Activated CD4-positive, alpha-beta T cell treated with anti-CD3 and anti-CD28 coated beads for 36 hours (primary cell): ENCODE measurements at regions not wholly inside any gene's neighbourhood (a gene's known extent, or its start where the extent isn't known, plus 50 kb on each side); places are given as distances from the start of the nearest gene placed in this dataset.
A peak's percentile ranks its signal among the peaks of the same experiment; 100 is the strongest.

ENCODE experiments used
- ATAC-seq: fragments of 200-7000 bp; cut with Tn5 transposase; one replicate; pipeline ENCODE4 v1.10.0; 2021; ENCODE audit warnings: mild to moderate bottlenecking, moderate library complexity
- CTCF ChIA-PET: fragments of 350-600 bp; sonication (Branson Sonifier 250); formaldehyde crosslinking; loops from one replicate; lab custom pipeline; 2021; ENCODE audit warnings: antibody characterized with exemption; lab: Charles Lee
- POLR2A ChIA-PET: fragments of 350-600 bp; sonication (Branson Sonifier 250); formaldehyde crosslinking; loops from one replicate; lab custom pipeline; 2021; ENCODE audit warnings: antibody characterized with exemption, inconsistent platforms; lab: Charles Lee
- DNase-seq: peaks from one replicate; pipeline ENCODE4 v3.0.0-alpha.2; 2020
- H3K27ac Mint-ChIP-seq: one replicate; pipeline ENCODE4 v1.8.0; 2021; ENCODE audit warnings: mixed read lengths
- H3K27me3 Mint-ChIP-seq: one replicate; pipeline ENCODE4 v1.8.0; 2021; ENCODE audit warnings: mixed read lengths
- H3K36me3 Mint-ChIP-seq: one replicate; pipeline ENCODE4 v1.8.0; 2021; ENCODE audit warnings: low read depth, mixed read lengths
- H3K4me1 Mint-ChIP-seq: one replicate; pipeline ENCODE4 v1.8.0; 2021; ENCODE audit warnings: mixed read lengths
- H3K4me3 Mint-ChIP-seq: one replicate; pipeline ENCODE4 v1.8.0; 2021; ENCODE audit warnings: mild to moderate bottlenecking, moderate library complexity, mixed read lengths
- H3K9me3 Mint-ChIP-seq: one replicate; pipeline ENCODE4 v1.8.0; 2021; ENCODE audit warnings: low read depth, mixed read lengths
- intact Hi-C, 2 experiments: fragments of 100-400 bp; cut with DNase I in 1 of 2; cut with micrococcal nuclease in 1 of 2; formaldehyde crosslinking; loops; one replicate each; pipeline versions ENCODE4 v1.14.2 to v1.15.1; 2022 to 2024; cut with DNase I, micrococcal nuclease

DNA sequence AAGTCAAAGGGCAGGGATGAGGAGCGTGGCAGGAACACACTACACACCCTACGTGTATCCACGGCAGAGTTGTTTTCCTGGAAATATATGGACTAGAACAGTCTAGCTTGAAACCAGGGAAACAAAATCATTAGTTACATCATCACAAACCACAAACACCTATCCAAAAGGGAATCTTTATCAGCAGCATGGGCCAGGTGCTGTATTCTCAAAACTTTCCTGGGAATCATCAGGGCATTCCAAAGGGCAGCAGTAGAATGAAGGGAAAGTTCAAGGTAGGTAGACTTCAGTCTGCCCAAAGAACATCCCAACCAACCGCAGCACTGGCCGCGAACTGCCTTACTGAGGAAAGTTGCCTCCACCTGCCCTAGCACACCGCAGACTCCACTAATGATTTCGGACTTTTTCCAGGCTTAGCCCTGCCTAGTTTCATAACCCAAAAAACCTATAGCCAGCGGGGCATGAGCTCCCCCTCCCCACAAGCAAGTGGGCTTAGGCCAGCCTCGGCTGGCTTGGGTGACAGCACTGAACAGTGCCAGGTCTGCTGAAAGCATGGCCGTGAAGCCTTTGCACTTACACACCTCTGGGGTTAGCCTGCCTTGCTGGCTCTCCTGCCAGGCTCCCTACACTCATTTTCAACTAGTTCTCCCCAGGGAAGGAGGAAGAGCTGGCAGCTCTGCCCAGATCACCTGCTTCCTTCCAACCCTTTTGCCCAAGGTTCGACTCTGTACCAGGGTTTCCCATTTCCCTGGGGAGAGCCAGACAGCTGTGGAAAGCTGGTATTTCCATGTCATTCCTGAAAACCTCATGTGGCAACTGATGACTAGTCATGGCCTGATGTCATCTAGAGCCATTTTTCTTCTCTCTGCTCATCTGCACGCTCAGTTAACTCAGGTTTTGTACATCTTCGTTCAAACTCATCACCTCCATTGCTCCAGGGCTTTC lies 77.3 kb upstream of the UBAC2 start:
- H3K9me3 Mint-ChIP-seq: peaks cover 10% of the 10 kb centered on the region
- H3K27me3 Mint-ChIP-seq: no peaks in the 10 kb centered on the region
- H3K36me3 Mint-ChIP-seq: peaks cover 11% of the 10 kb centered on the region
- peaks cover 52% of the 10 kb centered on the region for H3K4me1 Mint-ChIP-seq
- no peak overlapping the region for H3K4me3 Mint-ChIP-seq
- CTCF ChIA-PET: interaction anchor here (1.2 to 2.1 kb wide), 4 partner anchors 50 to 143 kb away, joined by 3 to 6 read pairs (median 4); no protein-coding TSS in a partner anchor
- POLR2A ChIA-PET: no interaction called here
- intact Hi-C loops: loop anchor here (2.0 to 5.0 kb wide), 2 partner anchors 35 to 36 kb away; no protein-coding TSS in a partner anchor
- no peak for DNase-seq
- no peak for ATAC-seq
- no peak overlapping the region for H3K27ac Mint-ChIP-seq

- no peak for DNase-seq
- CTCF ChIA-PET: interaction anchor here (1.0 to 2.1 kb wide), 4 partner anchors 49 to 254 kb away, joined by 3 to 6 read pairs (median 4); no protein-coding TSS in a partner anchor
- no peak for ATAC-seq
- H3K4me1 Mint-ChIP-seq: peaks cover 52% of the 10 kb centered on the region
- peaks cover 10% of the 10 kb centered on the region for H3K9me3 Mint-ChIP-seq
- no peak overlapping the region for H3K27ac Mint-ChIP-seq
- intact Hi-C loops: loop anchor here (2.0 to 5.0 kb wide), 2 partner anchors 35 to 37 kb away; no protein-coding TSS in a partner anchor
- peaks cover 11% of the 10 kb centered on the region for H3K36me3 Mint-ChIP-seq
- no peak overlapping the region for H3K4me3 Mint-ChIP-seq
- H3K27me3 Mint-ChIP-seq: no peaks in the 10 kb centered on the region
- POLR2A ChIA-PET: no interaction called here
These were observed 76.6 kb upstream of the UBAC2 start for GRCh38 chr13:99124046-99124400.

- Mint-ChIP-seq H3K27ac (peak overlapping the region; percentile 51), H3K36me3 (peaks cover 8% of the 10 kb centered on the region), H3K9me3 (peaks cover 5% of the 10 kb centered on the region), H3K27me3 (no peaks in the 10 kb centered on the region), H3K4me1 (peaks cover 44% of the 10 kb centered on the region), H3K4me3 (peak overlapping the region; percentile 48)
- peak; percentile 94 for ATAC-seq
- intact Hi-C loops: loop anchor here (2.0 to 5.0 kb wide), 2 partner anchors 36 to 38 kb away; no protein-coding TSS in a partner anchor
- ChIA-PET POLR2A (interaction anchor here (0.6 to 0.7 kb wide), 6 partner anchors 8 to 415 kb away, joined by 3 to 8 read pairs (median 4); partner anchors contain the start of gene GPR18), CTCF (interaction anchor here (0.6 to 2.1 kb wide), 7 partner anchors 48 to 757 kb away, joined by 3 to 6 read pairs (median 4); no protein-coding TSS in a partner anchor)
- peak; percentile 12 for DNase-seq
These were observed 75.8 kb upstream of the UBAC2 start for GRCh38 chr13:99124794-99125316.

DNA sequence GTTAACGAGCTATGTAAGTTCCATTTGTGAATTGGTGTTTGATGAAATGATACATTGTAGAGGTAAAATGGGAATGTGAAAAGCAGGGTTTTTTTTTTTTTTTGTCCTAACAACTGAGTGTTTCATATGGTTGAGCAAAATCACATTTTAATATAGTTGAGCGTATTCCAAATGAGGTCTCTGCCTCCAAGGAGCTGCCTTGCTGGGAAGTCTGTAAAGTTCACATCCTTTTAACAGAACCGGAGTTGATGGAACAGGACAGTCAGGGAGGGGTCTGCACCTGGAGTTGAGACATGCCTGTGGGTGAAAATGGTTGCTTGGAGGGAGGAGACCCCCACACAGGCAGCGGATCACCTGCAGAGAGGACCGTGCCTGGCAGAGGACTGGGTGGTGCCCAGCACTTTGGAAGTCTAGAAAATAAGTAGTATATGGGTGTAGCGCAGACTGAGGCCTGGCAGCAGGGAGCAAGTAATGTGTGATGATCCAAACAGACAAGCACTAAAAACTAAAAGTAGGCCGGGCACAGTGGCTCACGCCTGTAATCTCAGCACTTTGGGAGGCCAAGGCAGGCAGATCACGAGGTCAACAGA lies 75.2 kb upstream of the UBAC2 start:
- CTCF ChIA-PET: interaction anchor here (0.6 to 0.7 kb wide), 3 partner anchors 185 to 758 kb away, joined by 3 to 5 read pairs (median 4); no protein-coding TSS in a partner anchor
- Mint-ChIP-seq H3K27ac (no peak overlapping the region), H3K4me3 (no peak overlapping the region)

GRCh38 chr13:99126821-99127220 lies 73.8 kb upstream of the UBAC2 start:
- no peak overlapping the region for H3K27ac Mint-ChIP-seq
- POLR2A ChIA-PET: no interaction called here
- peaks cover 30% of the 10 kb centered on the region for H3K4me1 Mint-ChIP-seq
- ATAC-seq (no peak), DNase-seq (no peak)
- no peaks in the 10 kb centered on the region for H3K27me3 Mint-ChIP-seq
- H3K9me3 Mint-ChIP-seq: no peaks in the 10 kb centered on the region
- intact Hi-C loops: no loop called here
- no peak overlapping the region for H3K4me3 Mint-ChIP-seq
- CTCF ChIA-PET: no interaction called here
- peaks cover 2% of the 10 kb centered on the region for H3K36me3 Mint-ChIP-seq

More for the DNA sequence above, 75.2 kb upstream of the UBAC2 start:
- Mint-ChIP-seq H3K36me3 (peaks cover 6% of the 10 kb centered on the region), H3K4me1 (peaks cover 39% of the 10 kb centered on the region), H3K27me3 (no peaks in the 10 kb centered on the region), H3K9me3 (peaks cover 2% of the 10 kb centered on the region)
- POLR2A ChIA-PET: interaction anchor here (0.6 to 0.7 kb wide), 6 partner anchors 9 to 414 kb away, joined by 3 to 8 read pairs (median 4); partner anchors contain the start of gene GPR18
- ATAC-seq (no peak), DNase-seq (no peak)
- intact Hi-C loops: loop anchor here in 1 of 2 experiments (2.0 kb wide), 1 partner anchor 37 kb away; no protein-coding TSS in a partner anchor

DNA sequence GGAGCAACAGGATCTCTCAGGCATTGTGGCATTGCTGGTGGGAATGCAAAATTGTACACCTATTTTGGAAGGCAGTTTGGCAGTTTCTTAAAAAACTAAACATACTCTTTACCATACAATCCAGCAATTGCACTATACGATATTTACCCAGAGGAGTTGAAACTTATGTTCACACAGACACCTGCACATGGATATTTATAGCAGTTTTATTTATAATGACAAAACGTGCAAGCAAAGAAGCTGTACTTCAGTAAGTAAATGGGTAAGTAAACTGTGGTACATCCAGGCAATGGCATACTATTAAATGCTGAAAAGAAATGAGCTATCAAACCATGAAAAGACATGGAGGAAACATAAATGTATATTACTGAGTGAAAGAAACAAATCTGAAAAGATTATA lies 71.6 kb upstream of the UBAC2 start:
- intact Hi-C loops: no loop called here
- no peaks in the 10 kb centered on the region for H3K27me3 Mint-ChIP-seq
- POLR2A ChIA-PET: no interaction called here
- CTCF ChIA-PET: interaction anchor here (0.7 kb wide), 2 partner anchors 152 to 360 kb away, joined by 3 read pairs; no protein-coding TSS in a partner anchor
- peaks cover 15% of the 10 kb centered on the region for H3K4me1 Mint-ChIP-seq
- H3K36me3 Mint-ChIP-seq: no peaks in the 10 kb centered on the region
- DNase-seq (no peak), ATAC-seq (no peak)
- no peak overlapping the region for H3K27ac Mint-ChIP-seq
- no peak overlapping the region for H3K4me3 Mint-ChIP-seq
- no peaks in the 10 kb centered on the region for H3K9me3 Mint-ChIP-seq

DNA sequence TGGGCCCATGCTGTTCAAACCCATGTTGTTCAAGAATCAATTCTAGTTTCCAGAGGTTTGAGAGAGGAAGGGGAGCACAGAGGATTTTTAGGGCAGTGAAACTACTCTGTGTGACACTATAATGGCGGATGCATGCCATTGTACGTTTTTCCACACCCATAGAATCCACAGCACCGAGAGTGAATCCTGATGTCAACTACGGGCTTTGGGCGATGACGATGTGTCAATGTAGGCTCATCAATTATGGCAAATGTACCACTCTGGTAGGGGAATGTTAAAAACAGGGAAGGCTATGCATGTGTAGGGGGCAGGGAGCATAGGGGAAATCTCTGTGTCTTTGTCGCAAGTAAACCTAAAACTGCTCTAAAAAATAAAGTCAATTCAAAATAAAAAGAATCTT lies 70.7 kb upstream of the UBAC2 start:
- no peaks in the 10 kb centered on the region for H3K36me3 Mint-ChIP-seq
- ATAC-seq (no peak), DNase-seq (no peak)
- ChIA-PET POLR2A (no interaction called here), CTCF (no interaction called here)
- intact Hi-C loops: no loop called here
- H3K9me3 Mint-ChIP-seq: no peaks in the 10 kb centered on the region
- H3K4me3 Mint-ChIP-seq: no peak overlapping the region
- no peak overlapping the region for H3K27ac Mint-ChIP-seq
- peaks cover 6% of the 10 kb centered on the region for H3K4me1 Mint-ChIP-seq
- H3K27me3 Mint-ChIP-seq: no peaks in the 10 kb centered on the region

GRCh38 chr13:99131410-99131809 lies 69.2 kb upstream of the UBAC2 start:
- Mint-ChIP-seq H3K4me3 (no peak overlapping the region), H3K27ac (no peak overlapping the region), H3K9me3 (no peaks in the 10 kb centered on the region), H3K27me3 (no peaks in the 10 kb centered on the region), H3K36me3 (no peaks in the 10 kb centered on the region), H3K4me1 (no peaks in the 10 kb centered on the region)
- POLR2A ChIA-PET: no interaction called here
- CTCF ChIA-PET: no interaction called here
- intact Hi-C loops: no loop called here
- no peak for DNase-seq
- no peak for ATAC-seq

DNA sequence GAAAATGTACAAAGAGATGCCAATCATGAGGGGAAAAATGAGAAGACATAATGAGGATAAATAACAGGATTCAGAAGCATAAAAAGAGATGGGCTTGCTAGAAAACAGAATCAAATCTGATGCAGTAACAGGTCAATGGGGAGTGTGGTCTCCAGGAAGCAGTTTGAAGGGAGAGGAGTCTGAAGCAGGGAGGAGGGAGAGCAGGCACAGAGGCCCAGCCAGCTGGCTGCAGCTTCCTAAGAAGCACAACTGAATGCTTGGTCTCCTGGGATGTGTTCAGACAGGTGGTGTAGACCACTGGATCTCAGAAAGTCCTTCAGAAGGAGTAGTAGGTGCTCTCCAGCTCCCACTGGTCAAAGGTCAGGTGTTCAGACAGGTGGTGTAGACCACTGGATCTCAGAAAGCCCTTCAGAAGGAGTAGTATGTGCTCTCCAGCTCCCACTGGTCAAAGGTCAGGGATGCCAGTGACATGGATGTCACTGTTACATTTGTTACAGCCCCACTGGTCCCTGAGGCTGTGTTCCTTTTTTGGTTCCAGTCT lies 68.3 kb upstream of the UBAC2 start:
- no peaks in the 10 kb centered on the region for H3K4me1 Mint-ChIP-seq
- intact Hi-C loops: no loop called here
- no peaks in the 10 kb centered on the region for H3K27me3 Mint-ChIP-seq
- CTCF ChIA-PET: interaction anchor here (0.6 to 0.9 kb wide), 5 partner anchors 42 to 804 kb away, joined by 3 to 5 read pairs (median 3); no protein-coding TSS in a partner anchor
- no peak for ATAC-seq
- H3K36me3 Mint-ChIP-seq: no peaks in the 10 kb centered on the region
- POLR2A ChIA-PET: interaction anchor here (0.7 kb wide), 1 partner anchor 290 kb away, joined by 3 read pairs; no protein-coding TSS in a partner anchor
- no peak for DNase-seq
- H3K9me3 Mint-ChIP-seq: no peaks in the 10 kb centered on the region
- H3K27ac Mint-ChIP-seq: no peak overlapping the region
- H3K4me3 Mint-ChIP-seq: no peak overlapping the region

DNA sequence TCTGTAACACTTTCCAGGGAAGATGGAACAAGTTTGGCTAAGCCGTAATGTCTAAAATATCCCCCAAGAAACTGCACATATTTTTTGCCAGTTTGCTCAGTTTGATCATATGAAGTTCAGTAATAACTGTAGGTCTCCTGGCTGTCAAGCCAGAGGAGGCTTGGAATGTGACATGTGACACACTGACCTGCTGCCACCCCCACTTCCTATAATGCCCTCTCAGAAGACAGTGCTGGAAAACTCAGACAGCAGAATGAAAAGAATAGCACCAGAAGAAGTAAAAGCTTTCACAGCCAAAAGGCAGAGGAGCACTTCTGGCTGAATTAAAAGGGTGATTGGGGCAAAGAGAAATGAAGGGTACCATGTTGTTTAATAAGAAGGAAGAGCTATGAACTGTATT lies 67.4 kb upstream of the UBAC2 start:
- Mint-ChIP-seq H3K27me3 (no peaks in the 10 kb centered on the region), H3K4me3 (no peak overlapping the region), H3K27ac (no peak overlapping the region), H3K36me3 (no peaks in the 10 kb centered on the region), H3K4me1 (no peaks in the 10 kb centered on the region), H3K9me3 (no peaks in the 10 kb centered on the region)
- ATAC-seq: no peak
- POLR2A ChIA-PET: no interaction called here
- CTCF ChIA-PET: interaction anchor here (0.6 to 0.8 kb wide), 5 partner anchors 11 to 688 kb away, joined by 3 to 4 read pairs (median 3); no protein-coding TSS in a partner anchor
- DNase-seq: no peak
- intact Hi-C loops: no loop called here

DNA sequence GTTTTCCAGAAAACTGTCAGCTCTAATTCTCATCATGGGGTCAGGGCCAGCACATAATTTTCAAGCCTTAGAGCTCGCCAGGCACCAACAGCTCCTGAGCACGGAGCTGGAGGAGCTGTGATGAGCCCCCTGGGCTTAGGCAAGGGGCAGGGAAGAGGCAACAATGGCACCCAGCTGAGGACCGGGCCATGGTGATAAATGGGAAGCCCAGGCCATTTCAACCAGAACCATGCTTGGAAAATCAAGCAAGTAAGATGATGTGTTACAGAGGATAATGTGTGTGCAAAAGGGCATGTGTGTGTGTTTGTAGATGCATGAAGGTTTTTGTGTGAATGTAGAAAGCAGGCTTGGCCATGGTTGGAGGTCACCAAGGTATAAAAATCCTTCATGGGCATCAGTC lies 66.8 kb upstream of the UBAC2 start:
- ChIA-PET POLR2A (no interaction called here), CTCF (interaction anchor here (0.6 to 0.7 kb wide), 3 partner anchors 10 to 264 kb away, joined by 3 read pairs; no protein-coding TSS in a partner anchor)
- Mint-ChIP-seq H3K36me3 (no peaks in the 10 kb centered on the region), H3K27ac (no peak overlapping the region), H3K4me3 (no peak overlapping the region), H3K27me3 (no peaks in the 10 kb centered on the region), H3K9me3 (no peaks in the 10 kb centered on the region), H3K4me1 (no peaks in the 10 kb centered on the region)
- no peak for ATAC-seq
- intact Hi-C loops: no loop called here
- no peak for DNase-seq
